ENCODE measurements at regions not wholly inside any gene's neighbourhood (a gene's known extent, or its start where the extent isn't known, plus 50 kb on each side); places are given as distances from the start of the nearest gene placed in this dataset.

DNA sequence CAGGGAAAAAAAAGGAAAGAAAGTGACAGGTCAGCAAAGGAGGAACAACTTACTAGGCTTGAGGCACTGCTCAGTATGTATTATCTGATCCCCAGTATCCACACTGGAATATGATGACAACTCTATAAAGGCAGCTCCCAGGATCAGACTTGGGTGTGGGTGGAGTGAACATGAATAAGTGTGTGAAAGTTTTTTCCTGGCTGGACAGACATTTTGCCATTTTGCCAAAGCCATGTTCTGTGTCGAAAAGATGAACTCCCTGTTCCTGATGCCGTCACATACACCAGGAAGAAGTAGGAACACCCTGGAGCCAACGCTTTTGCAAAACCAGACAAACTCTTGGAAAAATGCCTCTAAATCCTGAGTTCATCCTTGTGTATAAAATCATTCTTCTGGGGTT is 143.2 kb upstream of the MEOX2 start:
- no peak for TF ChIP-seq POLR2A (IDR thresholded peaks at IDR 0.05; ENCODE audit: low read length)
- TF ChIP-seq GATA1 (IDR thresholded peaks at IDR 0.05; ENCODE audit: low read depth, low read length), result no peak
